ENCODE measurements at regions not wholly inside any gene's neighbourhood (a gene's known extent, or its start where the extent isn't known, plus 50 kb on each side); places are given as distances from the start of the nearest gene placed in this dataset.

DNA sequence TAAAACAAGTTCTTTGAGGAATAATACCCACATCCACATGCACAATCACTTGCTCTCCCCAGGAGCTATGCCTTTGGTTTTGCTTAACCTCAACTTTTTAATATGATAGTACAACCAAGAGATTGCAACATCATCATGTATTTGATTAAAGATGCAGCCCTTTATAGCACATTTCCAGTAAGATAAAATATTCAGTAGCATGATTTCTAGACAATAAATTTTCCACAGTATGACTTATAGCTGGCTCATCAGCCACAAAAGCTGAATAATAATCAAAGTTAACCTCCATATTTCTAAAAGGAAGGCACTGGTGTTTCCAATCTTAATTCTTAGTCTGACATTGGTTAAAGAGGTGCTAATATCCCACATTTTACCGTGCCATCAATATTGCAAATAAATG is 622.5 kb downstream of the TBL1XR1 start:
- TF ChIP-seq POLR2A (IDR thresholded peaks at IDR 0.05; ENCODE audit: low read length): no peak
- TF ChIP-seq GATA1 (IDR thresholded peaks at IDR 0.05; ENCODE audit: low read depth, low read length): no peak

Measured in erythroblast (primary cell).